ENCODE measurements at regions not wholly inside any gene's neighbourhood (a gene's known extent, or its start where the extent isn't known, plus 50 kb on each side); places are given as distances from the start of the nearest gene placed in this dataset.

DNA sequence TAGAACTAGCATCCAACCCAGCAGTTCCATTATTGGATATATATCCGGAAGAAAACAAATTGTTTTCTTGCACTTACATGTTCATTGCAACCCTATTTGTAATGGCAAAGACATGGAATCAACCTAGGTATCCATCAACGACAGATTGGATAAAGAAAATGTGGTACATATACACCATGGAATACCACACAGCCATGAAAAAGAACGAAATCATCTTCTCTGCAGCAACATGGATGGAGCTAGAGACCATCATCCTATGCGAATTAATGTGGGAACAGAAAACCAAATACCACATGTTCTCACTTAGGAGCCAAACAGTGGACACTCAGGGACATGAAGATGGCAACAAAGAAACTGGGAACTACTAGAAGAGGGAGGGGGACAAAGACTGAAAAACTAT, 352.7 kb downstream of the CDH2 start:
- DNase-seq, result no peak
- Mint-ChIP-seq H3K27me3 (ENCODE audit: low read depth) (no peaks in the 10 kb centered on the region), H3K36me3 (ENCODE audit: low read depth) (no peaks in the 10 kb centered on the region), H3K4me3 (no peak overlapping the region), H3K9me3 (peaks cover 10% of the 10 kb centered on the region), H3K4me1 (ENCODE audit: low read depth) (no peaks in the 10 kb centered on the region), H3K27ac (no peak overlapping the region)
- intact Hi-C loops (cut with micrococcal nuclease), result no loop called here
- CTCF ChIA-PET, result no interaction called here

DNA sequence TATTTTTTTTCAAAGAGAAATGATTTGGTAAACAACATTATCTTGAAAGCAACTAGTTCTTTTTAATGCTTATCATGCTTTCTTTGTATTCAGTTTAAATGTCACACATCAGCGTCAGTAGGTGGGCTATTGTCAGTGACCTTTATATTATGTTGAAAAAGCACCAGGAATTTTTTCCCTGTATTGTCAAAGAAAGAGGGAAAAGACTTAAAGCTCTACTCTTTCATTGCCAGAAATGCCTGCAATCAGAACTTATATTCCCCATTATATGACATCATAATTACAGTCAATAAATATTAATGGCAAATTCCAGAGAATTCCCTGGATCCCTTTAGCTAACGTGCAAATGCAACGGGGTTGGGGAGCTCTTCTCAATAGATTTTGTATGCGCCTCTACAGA, 353.9 kb downstream of the CDH2 start:
- Mint-ChIP-seq H3K27me3 (ENCODE audit: low read depth) (no peaks in the 10 kb centered on the region), H3K4me3 (no peak overlapping the region), H3K27ac (no peak overlapping the region), H3K9me3 (peaks cover 9% of the 10 kb centered on the region), H3K36me3 (ENCODE audit: low read depth) (no peaks in the 10 kb centered on the region), H3K4me1 (ENCODE audit: low read depth) (no peaks in the 10 kb centered on the region)
- intact Hi-C loops (cut with micrococcal nuclease), result no loop called here
- no peak for DNase-seq
- CTCF ChIA-PET, result no interaction called here

DNA sequence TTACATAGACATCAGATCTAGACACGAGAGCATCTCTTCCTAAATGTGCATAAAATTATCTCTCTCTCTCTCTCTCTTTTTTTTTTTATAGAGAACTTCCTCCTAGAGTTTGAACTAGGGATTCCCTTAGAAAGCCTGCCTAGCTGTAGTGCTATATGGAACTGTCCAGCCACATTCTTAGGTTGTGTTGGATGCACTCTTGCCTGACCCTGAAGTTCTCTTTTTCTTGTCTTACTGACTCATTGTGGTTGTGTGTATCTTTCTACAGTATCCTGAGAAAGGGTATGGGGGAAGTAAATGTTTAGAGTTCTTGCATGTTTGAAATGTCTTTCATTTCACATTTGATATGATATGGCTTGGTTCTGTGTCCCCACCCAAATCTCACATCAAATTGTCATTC, 368.2 kb downstream of the CDH2 start:
- H3K9me3 Mint-ChIP-seq, result peaks cover 3% of the 10 kb centered on the region
- no peak overlapping the region for H3K4me3 Mint-ChIP-seq
- no peak overlapping the region for H3K27ac Mint-ChIP-seq
- intact Hi-C loops (cut with micrococcal nuclease), result no loop called here
- no peaks in the 10 kb centered on the region for H3K4me1 Mint-ChIP-seq (ENCODE audit: low read depth)
- CTCF ChIA-PET, result no interaction called here
- H3K27me3 Mint-ChIP-seq (ENCODE audit: low read depth), result no peaks in the 10 kb centered on the region
- no peaks in the 10 kb centered on the region for H3K36me3 Mint-ChIP-seq (ENCODE audit: low read depth)
- DNase-seq, result no peak

DNA sequence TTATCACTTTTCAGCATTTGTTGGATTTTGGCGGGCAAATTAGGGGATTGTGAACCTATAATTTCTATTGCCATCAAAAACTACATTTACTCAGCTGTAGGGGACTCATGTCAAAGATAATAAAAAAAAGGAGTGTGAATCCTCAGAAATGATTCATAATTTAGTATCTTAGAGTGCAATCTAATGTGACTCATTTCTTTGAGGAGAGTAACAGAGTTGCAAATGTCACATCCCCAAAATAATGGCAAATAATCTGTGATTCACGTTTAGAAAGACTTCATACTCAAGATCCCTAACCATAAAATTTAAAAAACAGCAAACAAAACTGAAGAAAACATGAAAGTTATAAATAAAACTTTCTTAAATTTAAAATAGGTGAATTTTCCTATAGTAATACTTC, 373.0 kb downstream of the CDH2 start:
- CTCF ChIA-PET, result no interaction called here
- no peak overlapping the region for H3K4me3 Mint-ChIP-seq
- intact Hi-C loops (cut with micrococcal nuclease), result no loop called here
- H3K9me3 Mint-ChIP-seq, result peaks cover 3% of the 10 kb centered on the region
- no peak for DNase-seq
- no peaks in the 10 kb centered on the region for H3K36me3 Mint-ChIP-seq (ENCODE audit: low read depth)
- H3K4me1 Mint-ChIP-seq (ENCODE audit: low read depth), result no peaks in the 10 kb centered on the region
- no peaks in the 10 kb centered on the region for H3K27me3 Mint-ChIP-seq (ENCODE audit: low read depth)
- H3K27ac Mint-ChIP-seq, result no peak overlapping the region

DNA sequence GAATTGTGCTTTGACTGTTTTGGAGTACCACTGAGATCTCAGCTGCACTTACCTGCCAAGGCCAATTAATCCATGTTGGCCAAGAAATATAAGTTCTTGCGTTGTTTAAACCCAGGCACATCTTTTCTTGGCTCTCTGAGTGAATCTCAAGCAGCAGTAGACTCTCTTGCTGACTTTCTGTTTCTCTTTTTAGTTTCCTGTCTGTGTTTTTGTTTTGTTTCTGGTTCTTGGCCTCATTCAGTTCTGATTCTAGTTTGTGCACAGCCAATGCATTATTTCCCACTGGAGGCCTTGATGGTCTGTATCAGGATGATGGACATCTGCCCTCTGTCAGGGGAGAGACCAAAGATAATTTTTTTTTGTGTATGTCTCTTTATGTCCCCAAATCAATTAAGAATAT, 379.4 kb downstream of the CDH2 start:
- Mint-ChIP-seq H3K27me3 (ENCODE audit: low read depth) (no peaks in the 10 kb centered on the region), H3K4me1 (ENCODE audit: low read depth) (no peaks in the 10 kb centered on the region), H3K36me3 (ENCODE audit: low read depth) (no peaks in the 10 kb centered on the region), H3K4me3 (no peak overlapping the region), H3K9me3 (no peaks in the 10 kb centered on the region), H3K27ac (no peak overlapping the region)
- intact Hi-C loops (cut with micrococcal nuclease), result no loop called here
- CTCF ChIA-PET, result no interaction called here
- DNase-seq, result no peak

DNA sequence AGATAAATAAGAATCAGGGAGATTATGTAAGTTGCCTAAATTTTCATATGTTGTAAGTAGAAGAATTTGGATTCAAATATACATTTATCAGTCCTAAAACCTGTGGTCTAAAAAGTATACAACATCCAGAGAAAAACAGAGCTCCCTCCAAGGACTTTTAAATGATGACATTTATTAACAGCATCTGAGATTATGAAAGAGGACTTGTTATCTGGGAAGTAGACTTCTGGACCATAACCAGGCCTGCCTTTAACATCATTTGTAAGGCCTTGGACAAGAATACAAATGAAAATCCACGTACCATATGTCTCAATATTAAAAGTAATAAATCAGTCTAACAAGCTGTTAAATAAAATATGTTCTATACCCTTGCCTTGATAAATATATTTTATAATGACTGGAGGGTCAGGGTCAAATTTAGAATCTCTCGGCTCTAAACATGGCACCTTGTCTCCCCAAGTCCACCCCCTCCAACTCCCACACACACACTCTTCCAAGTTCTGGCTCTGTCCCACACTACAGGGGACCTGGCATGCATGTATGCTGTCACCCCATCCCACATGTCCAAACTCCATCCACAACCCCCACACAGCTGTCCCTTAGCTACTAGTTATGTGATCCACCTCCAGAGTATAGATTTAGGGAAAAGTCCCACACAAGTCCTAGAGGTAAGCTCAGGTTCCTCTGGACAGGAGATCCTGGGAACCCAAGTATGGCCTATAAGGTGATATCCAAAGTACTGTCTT, 382.6 kb downstream of the CDH2 start:
- no peak for DNase-seq
- no peaks in the 10 kb centered on the region for H3K4me1 Mint-ChIP-seq (ENCODE audit: low read depth)
- intact Hi-C loops (cut with micrococcal nuclease), result no loop called here
- CTCF ChIA-PET, result no interaction called here
- H3K27me3 Mint-ChIP-seq (ENCODE audit: low read depth), result no peaks in the 10 kb centered on the region
- no peaks in the 10 kb centered on the region for H3K36me3 Mint-ChIP-seq (ENCODE audit: low read depth)
- no peak overlapping the region for H3K4me3 Mint-ChIP-seq
- H3K27ac Mint-ChIP-seq, result no peak overlapping the region
- H3K9me3 Mint-ChIP-seq, result no peaks in the 10 kb centered on the region

DNA sequence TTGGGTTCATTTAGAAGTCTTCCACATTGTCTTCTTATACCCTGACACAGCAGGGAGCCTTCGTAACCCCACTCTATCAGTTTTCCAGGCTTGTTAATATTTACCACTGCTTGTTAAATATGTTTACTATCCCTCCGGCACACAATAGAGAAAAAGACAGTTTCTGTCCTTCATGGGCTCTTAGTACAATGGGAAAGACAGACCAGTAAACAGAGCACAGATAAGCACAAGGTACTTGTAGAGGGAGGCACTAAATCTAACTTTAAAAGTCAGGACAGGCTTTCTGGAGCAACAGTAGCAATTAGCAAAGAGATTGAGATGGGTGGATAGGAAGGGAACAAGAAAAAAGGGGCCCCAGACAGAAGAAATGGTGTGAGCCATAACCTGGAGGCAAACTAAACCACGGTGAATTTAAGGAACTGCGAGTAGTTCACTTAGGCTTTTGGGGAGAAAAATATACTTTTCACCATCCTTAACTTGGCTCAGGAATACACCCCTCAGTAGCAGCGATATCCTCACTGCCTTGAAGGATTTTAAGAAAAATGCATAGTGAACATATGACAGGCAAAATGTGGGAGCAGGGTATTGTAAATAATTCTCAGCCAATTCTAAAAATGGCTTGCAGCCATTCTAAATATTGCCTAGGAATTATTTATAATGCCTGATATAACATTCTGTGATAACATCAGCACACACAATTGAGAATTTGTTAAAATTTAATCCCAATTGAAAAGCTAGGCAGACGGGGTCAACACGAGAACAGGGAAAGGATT, 383.7 kb downstream of the CDH2 start:
- H3K27ac Mint-ChIP-seq, result no peak overlapping the region
- no peaks in the 10 kb centered on the region for H3K4me1 Mint-ChIP-seq (ENCODE audit: low read depth)
- CTCF ChIA-PET, result no interaction called here
- H3K27me3 Mint-ChIP-seq (ENCODE audit: low read depth), result no peaks in the 10 kb centered on the region
- no peaks in the 10 kb centered on the region for H3K9me3 Mint-ChIP-seq
- no peak for DNase-seq
- H3K36me3 Mint-ChIP-seq (ENCODE audit: low read depth), result no peaks in the 10 kb centered on the region
- no peak overlapping the region for H3K4me3 Mint-ChIP-seq
- intact Hi-C loops (cut with micrococcal nuclease), result no loop called here

DNA sequence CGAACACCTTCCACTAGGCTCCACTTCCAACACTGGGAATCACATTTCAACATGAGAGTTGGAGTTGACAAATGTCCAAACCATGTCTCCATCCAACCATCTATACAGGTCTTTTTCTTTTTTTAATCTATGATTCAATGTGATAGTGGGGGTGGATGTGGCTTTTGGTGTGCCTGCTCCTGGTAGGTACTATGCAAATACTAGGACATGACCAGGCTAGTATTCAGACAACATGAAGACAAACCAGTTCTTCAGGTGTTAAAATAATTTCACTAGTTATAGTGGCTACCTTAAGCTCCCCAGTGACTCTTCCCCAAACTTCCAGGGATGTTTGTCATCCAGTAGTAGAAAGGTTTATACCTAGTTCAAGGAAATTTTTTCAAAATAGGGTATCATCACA, 387.5 kb downstream of the CDH2 start:
- Mint-ChIP-seq H3K4me3 (no peak overlapping the region), H3K36me3 (ENCODE audit: low read depth) (no peaks in the 10 kb centered on the region), H3K27me3 (ENCODE audit: low read depth) (no peaks in the 10 kb centered on the region), H3K27ac (no peak overlapping the region), H3K9me3 (peaks cover 2% of the 10 kb centered on the region), H3K4me1 (ENCODE audit: low read depth) (no peaks in the 10 kb centered on the region)
- CTCF ChIA-PET, result no interaction called here
- no peak for DNase-seq
- intact Hi-C loops (cut with micrococcal nuclease), result no loop called here

DNA sequence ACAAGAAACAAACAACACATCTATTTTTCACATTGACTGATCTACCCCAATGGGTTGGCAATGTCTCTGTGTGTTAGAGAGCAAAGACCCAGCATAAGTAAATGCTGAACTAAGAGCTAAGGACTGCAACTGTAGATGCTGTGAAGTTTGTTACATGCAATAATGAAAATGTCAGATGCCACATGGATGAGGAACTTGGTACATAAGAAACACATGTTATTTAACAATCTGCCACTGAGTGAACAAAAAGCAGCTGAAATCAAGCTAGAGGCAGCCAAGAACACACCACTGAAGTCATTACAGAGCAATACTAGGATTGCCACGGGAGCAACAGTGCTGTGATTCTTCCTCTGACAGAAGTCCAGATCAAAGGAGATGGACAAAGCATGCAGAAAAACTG, 389.4 kb downstream of the CDH2 start:
- Mint-ChIP-seq H3K9me3 (peaks cover 2% of the 10 kb centered on the region), H3K4me1 (ENCODE audit: low read depth) (no peaks in the 10 kb centered on the region), H3K36me3 (ENCODE audit: low read depth) (no peaks in the 10 kb centered on the region), H3K27ac (no peak overlapping the region), H3K27me3 (ENCODE audit: low read depth) (no peaks in the 10 kb centered on the region), H3K4me3 (no peak overlapping the region)
- DNase-seq, result no peak
- intact Hi-C loops (cut with micrococcal nuclease), result no loop called here
- CTCF ChIA-PET, result no interaction called here

DNA sequence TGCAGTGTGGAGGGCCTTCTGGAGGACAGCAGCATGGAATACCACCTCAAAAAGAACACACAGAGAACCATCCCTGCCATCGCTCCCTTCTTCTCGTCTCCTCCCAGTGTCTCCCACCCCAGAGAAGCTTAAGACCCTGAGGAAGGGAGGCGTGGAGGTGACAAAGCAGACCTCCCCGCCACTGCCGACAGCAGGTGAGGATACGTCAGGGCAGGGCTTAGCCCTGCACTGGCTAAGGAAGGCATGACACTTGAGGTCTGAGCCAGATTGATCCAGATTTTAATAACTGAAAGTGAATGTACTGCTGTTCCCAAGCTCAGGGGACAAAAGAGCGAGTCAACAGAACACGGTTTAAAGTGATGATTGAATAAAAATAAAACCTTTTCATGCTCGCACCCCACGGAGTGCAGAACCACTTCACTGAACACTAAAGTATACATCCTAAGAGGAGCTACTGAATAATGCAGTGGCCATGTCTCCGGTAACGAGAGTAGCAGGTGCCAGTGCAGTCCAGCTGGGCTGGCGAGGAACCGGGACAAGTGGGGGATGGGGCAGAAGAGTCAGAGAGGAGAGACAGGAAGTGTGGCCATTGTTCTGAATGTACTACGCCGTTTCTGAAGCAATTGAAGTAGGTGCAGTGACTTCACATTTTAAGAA, 391.0 kb downstream of the CDH2 start:
- no peaks in the 10 kb centered on the region for H3K4me1 Mint-ChIP-seq (ENCODE audit: low read depth)
- CTCF ChIA-PET, result no interaction called here
- H3K36me3 Mint-ChIP-seq (ENCODE audit: low read depth), result no peaks in the 10 kb centered on the region
- H3K27ac Mint-ChIP-seq, result no peak overlapping the region
- intact Hi-C loops (cut with micrococcal nuclease), result no loop called here
- no peak overlapping the region for H3K4me3 Mint-ChIP-seq
- no peaks in the 10 kb centered on the region for H3K27me3 Mint-ChIP-seq (ENCODE audit: low read depth)
- DNase-seq, result no peak
- H3K9me3 Mint-ChIP-seq, result peaks cover 4% of the 10 kb centered on the region

DNA sequence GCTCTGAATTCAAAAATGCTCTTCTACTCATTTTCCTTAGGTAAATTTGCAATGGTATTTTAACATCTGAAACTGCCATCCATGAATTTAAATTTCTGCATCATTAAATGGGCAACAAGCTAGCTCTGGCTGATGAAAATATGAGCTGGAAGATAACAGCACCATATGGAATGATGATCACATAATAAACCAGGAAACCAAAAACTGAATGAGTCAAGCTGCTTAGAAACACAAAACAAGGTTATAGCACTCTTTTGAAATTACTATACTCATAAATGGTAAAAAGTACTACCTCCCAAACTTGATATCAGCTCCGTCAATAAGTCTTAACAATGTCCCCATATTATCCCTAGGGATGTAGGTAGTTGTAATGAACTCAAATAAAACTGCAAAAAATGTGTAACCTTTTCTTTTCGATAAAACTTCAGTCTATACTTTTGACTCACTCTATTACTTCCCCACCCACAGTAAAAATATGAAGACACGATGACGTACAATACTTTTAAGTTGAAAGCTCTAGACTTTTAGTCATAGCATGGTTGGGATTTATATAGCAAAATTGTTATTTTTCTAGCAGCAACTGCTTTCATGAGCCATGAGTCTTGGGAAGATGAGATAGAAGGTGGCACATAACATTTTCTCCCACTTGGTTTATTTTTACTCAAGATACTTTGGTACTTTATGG, 396.7 kb downstream of the CDH2 start:
- Mint-ChIP-seq H3K4me3 (no peak overlapping the region), H3K36me3 (ENCODE audit: low read depth) (no peaks in the 10 kb centered on the region), H3K9me3 (peaks cover 3% of the 10 kb centered on the region), H3K4me1 (ENCODE audit: low read depth) (no peaks in the 10 kb centered on the region), H3K27me3 (ENCODE audit: low read depth) (no peaks in the 10 kb centered on the region), H3K27ac (no peak overlapping the region)
- no peak for DNase-seq
- intact Hi-C loops (cut with micrococcal nuclease), result no loop called here
- CTCF ChIA-PET, result interaction anchor here (0.7 kb wide), 1 partner anchor 1148 kb away, joined by 3 read pairs; no protein-coding TSS in a partner anchor

DNA sequence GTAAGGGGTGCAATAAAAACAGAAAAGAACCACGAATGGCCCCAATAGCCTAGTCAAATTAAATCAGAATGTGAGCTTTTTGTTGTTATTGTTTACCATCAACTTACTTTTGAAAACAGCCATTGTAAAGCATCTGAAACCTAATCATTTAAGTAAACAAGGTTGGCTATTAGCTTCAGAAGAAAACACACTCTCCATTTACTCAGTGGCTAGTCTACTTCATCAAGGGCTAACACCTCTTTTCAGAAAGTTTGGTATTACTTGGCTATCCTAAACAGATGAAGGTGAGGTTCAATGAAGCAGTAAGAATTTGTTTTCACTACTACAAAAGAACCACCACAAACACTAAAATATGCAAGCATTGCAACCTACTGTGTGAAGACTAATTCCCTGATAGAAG, 398.0 kb downstream of the CDH2 start:
- CTCF ChIA-PET, result no interaction called here
- Mint-ChIP-seq H3K4me3 (no peak overlapping the region), H3K4me1 (ENCODE audit: low read depth) (no peaks in the 10 kb centered on the region), H3K9me3 (peaks cover 3% of the 10 kb centered on the region), H3K27ac (no peak overlapping the region), H3K27me3 (ENCODE audit: low read depth) (no peaks in the 10 kb centered on the region), H3K36me3 (ENCODE audit: low read depth) (no peaks in the 10 kb centered on the region)
- no peak for DNase-seq
- intact Hi-C loops (cut with micrococcal nuclease), result no loop called here
